Activated T-cell treated with anti-CD3 and anti-CD28 coated beads, Interleukin-2, amount 50 U/mL, for 48 hours (primary cell): ENCODE measurements at regions not wholly inside any gene's neighbourhood (a gene's known extent, or its start where the extent isn't known, plus 50 kb on each side); places are given as distances from the start of the nearest gene placed in this dataset.

Experiments used
- DNase-seq, 2 experiments: peaks; one replicate each; pipeline ENCODE4 v3.0.0-alpha.2; 2020

DNA sequence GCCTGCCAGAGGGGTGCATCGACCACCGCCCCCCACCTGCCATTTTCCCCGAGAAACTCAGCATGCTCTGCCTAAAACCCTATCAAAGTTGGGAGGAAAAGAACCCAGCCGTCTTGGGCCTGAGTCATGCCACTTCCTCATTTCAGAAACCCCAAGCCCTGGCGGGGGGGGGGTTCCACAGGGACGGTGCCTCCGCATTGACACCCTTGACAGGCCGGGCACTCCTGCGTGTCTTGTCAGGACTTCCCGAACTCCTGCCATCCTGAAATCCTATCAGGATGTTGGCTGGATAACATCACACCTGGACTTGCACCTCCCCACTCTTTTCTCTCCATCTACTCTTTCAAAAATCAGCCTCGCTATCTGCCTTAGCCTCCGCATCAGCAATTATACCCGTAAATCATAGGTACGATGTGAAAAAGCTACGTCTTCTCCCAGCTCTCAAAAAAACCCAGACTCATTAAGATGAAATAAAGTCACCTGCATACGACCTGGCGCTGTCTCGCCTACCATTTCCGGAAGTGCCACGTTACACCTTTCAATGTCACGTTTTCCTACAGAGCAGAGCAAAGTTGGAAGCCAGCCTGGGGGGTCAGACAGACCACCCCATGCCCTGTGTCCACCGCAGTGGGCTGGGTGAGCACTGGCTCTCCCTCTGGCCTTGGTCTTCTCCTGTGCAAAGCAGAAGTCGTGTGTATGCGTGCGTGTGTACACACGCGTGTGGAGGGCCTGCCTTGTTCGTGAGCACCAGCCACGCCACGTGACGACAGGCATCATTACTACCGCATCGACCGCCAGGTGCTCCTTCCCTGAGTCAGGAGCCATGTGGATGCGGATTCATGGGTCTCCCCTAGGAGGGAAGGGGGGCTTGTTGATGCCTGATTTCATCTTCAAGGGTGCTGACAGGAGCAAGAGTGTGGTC, 96.7 kb downstream of the RFLNA start:
- DNase-seq, result peak; percentile 66 to 71

DNA sequence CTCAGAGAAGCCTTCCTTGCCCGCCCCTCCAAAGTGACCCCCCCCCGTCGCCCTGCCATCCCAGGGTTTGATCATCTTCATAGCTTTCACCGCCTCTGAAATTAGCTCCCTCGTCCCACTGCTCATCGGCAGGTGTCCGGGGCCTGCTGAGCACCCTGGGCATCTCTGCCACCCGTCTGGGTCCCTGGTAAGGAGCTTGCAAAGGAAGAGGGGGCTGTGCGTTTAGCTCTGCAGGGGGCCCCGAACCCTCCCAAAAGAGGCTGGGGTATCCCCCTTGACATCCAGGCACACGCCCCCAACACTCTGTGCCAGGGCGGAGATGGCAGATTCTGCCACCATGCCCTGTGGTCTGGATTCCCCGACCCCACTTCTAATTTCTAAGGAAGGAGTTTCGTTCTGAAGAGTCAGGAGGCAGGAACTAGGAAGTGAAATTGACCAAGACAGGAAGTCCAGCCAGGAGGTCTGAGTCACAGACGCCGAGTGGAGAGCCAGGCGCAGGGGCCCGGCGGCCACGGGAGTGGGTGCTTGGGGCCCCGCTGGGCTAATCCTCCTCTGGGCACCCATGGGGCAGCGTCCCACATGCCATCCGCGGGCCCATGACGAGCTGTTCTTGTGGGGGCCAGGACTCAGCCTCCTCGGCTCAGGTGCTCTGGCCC, 95.7 kb downstream of the RFLNA start:
- peak in 1 of 2 experiments; percentile 25 for DNase-seq

DNA sequence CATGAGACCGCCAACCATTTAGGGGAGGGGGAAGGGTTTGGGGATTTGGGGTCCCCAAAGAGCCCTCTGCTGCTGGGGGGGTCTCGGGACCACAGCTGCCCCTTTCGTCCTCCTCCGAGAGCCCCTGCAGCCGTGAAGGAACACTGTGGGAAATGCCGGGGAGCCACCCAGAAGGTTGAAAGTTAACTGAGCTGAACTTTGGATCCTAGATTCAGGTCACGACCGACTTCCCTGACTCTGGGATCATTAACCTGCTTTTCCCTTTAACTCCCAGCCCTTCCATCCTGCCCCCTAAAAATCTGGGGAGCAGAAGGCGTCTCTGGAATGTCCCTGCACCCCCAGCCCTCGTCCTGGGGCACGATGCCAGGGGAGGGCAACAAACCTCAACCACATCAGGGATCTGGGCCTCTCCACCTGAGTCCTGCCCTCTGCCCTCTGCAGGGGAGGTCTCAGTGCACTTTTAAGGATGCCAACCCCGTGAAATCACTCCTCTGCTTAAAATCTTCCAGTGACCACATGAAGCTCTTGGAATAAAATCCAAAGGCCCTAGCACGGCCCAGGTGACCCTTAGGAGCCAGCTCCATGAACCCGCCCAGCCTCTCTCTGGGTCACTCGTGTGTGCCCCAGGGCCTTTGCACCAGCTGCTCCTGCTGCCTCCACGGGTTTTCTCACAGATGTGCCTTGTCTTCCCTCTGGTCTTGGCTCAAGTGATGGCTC, 95.0 kb downstream of the RFLNA start:
- no peak for DNase-seq

DNA sequence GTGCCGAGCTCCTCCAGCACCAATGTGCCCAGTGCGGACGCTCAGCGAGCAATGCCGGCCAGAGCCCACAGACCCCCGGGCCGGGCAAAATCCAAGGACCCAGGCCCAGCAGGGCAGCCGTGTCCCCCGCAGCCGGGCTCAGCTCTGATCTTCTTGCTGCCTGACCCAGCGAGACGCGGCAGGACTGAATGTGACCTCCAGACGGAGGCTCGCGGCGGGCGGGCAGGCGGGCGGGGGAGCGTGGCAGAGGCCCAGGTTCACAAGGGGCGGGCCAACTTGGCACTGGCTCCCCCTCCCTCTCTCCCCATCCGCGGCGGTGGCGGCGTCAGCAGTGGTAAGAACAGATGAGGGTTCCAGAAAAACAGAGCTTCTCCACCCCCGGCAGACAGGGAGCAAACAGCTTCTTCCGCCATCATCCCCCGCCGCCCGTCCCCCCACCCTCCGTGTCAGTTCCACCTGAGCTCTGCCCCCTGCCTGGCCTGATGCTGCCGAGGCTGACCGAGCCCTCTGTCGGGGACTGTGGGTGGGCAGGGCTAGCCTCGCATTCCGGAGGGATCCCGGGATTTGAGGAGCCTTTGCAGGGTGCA, 94.3 kb downstream of the RFLNA start:
- peak; percentile 74 to 80 for DNase-seq

DNA sequence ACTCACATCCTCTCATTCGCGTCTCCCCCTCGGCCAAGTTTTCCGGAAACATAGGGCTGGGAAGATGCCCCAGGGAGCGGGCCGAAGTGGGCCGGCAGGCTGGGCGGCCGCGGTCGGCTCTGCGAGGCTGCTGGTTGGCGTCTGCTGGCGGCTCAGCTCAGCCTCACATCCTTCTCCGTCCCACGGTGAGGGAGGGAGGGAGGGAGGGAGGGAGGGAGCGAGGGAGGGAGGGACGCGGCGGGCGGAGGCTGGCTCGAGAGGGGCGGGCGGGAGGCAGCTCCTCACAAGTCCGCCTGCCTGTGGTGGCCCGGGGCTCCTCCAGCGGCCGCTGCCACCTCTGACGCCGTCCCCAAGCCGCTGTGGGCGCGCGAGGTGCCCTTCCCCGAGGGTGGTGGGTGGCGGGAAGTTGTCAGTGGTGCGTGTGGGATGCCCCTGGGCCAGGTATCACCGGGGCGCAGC, 93.8 kb downstream of the RFLNA start:
- DNase-seq, result peak; percentile 61 to 72

DNA sequence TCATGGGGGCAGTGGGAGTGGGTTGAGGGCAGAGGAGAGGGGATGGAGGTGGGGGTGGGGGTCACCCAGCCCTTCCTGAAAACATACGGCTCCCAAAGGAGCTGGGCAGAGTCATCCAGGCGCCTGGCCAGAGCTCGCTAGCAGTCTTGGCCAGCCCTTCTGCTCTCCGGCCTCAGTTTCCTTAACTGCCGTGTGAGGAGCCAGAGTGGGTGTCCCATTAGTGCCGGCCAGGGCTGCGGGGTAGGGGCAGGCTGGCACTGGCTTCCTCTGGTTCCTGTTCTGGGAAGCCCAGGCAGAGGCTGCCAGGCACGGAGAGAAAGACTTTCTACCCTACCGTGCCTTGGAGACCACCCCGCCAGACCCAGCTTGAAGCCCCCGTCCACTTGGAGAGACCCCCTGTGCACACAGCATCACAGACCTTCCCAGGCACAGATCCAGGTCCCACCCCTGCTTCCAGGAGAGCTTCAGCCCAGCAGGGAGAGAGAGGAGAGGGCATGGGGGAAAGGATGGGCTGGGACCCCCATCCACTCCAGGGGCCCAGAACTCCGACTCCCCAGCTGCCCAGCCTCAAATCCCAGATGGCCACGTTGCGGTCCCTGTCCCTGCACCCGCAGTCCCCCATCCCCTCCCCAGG, 93.3 kb downstream of the RFLNA start:
- no peak for DNase-seq

DNA sequence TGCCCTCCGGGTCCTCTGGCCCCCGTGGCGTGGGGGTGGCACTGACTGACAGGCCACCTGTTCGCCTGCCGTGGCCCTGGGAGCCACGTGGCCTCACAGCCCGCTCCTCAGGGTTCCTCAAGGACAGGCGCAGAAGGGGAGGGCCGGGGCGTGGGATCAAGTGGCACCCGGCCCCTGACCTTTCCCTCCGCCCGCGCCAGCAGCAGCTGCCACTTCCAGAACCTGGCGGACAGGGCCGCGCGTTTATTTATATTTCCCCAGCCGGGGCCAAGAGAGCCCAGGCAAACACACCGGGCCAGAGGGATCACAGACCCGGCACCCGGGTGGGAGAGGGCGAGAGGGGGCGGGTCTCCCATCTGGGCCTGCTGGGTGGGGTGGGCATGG, 92.6 kb downstream of the RFLNA start:
- no peak for DNase-seq

DNA sequence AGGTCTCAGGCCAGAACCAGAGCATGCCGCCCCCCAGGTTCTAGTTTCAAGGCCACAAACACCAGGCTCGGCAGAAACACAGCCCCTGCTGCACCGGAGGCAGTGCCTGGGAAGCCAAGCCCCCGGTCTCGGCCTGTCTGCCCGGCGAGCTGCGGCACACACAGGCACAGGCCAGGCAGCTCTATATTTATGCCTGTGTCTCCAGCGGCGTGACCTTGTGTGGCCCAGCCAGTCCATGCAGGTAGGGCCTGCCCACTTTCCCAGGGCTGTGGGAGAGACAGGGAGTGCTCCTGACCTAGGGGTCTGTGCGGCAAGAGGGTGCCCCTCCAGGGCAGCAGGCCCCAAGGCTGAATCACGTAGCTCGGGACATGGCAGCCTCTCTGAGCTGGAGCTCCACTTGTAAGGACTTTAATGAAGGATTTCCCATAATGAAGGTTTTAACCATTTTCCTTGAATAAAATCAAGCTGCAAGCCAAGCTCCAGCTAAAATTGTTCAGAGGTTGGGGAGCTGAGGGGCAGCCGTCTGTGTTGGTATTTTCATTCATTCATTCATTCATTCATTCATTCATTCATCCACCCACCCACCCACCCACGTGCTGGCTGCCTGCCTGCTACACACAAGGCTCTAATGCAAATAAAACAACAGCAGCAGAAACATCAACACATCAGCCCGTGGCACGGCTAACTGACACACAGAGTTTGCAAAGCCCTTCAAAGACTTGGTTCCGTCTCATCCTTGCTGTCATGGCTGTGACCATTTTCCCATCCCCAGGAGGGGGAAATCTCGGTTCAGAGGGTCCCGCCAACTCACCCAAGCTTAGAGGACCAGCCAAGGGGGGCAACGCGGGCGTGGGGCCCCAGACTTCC, 92.0 kb downstream of the RFLNA start:
- DNase-seq, result no peak

DNA sequence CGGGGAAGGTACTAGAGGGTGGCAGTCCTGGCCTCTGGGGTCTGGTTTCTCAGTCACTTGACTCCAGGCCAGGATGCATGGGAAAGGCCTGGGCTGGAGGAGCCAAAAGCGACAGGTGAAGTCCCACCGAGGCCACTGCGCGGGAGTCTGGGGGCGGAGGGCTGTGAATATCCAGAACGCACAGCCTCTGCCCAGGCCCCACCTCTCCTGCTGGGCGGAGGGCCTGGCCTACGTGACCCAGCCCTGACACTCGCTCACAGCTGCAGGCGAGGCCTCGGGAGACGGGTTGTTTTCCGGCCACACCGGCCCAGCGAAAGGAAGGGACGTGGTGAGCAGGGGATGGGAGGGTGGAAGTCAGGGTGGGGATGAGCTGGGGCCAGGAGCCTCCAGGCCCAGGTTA, 91.2 kb downstream of the RFLNA start:
- no peak for DNase-seq

DNA sequence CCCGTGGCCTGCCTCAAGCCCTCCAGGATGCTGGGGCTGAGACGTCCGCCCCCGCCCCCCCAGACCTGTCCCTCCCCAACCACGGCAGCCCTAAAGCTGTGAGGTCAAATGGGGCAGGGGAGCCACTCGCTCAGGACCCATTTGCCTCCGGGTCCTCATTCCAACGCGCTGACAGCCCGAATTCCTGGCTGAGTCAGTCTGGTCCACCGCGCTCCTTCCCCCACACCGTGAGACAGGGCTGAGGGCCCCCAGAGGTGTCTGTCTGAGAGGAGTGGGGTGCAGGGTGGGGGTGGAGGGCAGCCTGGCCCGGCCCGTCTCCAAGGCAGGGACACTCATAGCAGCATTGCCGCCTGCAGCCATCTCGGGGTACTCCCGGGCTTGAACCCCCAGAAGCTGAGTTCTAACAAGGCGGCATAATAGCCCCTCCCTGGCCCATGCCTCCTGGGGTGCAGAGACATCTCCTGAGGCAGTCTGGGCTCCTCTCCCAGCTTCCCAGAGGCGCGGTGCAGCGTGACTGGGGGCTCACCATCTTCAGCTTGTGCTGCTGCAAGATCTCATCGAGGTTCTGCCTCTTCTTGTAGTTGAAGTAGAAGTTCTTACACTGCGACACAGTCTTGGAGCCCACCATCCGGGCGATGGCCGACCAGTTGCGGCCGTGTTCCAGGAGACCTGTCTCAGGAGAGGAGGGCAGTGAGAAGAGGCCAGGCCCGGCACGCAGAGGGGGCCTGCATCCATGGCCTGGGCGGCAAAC, 90.5 kb downstream of the RFLNA start:
- DNase-seq, result no peak

DNA sequence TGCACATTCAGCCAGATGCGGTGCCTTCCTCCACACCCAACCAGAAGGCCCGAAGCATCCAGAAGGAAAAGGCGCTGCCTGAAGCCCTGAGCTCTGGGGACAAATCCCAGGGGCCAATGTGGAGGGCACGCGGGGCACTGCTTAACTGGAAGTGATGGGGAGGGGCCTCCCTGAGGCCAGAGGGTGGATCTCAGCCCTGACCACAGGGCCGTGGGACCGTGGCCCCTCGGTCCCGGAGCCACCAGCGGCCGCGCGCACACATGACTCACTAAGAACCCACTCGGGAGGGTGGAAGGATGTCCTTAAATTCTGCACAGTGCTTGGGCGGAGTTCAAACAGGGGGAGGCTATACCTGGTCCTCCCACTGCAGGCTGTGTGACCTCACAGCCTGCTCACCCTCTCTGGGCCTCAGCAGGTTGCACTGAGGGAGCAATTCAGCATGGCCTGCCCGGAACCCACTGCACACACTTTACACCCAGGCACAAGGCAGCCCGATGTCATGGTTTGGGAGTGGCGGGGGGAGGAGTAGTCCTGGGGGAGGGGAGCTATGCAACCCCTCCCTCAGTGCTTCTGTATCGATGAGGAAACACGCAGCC, 89.5 kb downstream of the RFLNA start:
- DNase-seq, result no peak

DNA sequence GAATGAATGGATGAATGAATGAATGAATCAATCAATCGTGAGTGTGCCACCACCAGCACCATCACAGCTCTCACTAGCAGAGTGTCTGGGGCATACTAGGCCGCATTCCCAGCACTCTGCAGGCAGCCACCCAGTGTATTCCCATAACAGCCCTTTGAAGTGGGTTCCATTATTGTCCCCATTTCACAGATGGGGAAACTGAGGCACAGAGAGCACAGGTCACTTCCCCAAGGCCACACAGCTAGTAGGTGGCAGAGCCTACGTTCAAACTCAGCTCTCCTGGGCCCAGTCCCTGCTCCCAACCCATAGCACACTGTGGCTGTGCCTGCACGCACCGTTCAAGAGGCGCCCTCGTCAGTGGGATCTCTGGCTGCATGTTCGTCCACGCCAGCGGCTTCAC, 88.1 kb downstream of the RFLNA start:
- no peak for DNase-seq

DNA sequence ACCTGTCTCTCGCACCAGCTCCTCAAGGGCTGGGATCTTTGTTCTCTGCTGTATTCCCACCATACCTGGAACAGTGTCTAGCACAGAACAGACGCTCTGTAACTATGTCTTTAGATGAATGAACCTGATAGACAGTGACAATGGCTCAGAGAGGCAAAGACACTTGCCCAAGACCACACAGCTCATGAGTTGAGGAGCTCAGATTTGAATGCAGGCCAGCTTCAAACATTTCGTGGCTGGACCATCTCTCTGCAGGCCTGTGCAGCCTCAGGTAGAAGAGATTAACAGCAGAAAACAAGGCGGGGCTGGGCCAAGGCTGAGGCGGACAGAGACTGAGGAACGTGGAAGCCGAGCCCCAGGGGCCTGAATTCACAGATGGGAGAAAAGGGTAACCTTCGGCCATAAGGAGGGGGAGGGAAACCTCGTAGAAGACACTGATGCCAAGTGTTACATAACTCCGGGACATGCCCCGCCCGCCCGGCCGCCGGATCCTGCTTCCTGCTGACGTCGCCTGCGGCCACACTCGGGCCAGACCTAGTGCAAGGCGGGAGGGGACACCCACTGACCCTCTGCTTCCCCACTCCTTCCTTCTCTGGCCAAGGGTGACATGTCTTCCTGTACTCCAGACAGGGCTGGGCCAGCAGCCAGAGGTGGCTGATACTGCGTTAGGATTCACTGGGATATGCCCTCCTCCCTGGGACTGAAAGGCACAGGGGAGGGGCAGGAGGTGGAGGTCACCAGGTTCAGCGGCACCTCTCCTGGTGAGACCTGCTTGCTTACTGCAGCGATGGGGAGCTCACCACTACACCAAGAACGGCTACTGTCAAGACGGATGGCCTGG, 86.8 kb downstream of the RFLNA start:
- DNase-seq, result no peak

DNA sequence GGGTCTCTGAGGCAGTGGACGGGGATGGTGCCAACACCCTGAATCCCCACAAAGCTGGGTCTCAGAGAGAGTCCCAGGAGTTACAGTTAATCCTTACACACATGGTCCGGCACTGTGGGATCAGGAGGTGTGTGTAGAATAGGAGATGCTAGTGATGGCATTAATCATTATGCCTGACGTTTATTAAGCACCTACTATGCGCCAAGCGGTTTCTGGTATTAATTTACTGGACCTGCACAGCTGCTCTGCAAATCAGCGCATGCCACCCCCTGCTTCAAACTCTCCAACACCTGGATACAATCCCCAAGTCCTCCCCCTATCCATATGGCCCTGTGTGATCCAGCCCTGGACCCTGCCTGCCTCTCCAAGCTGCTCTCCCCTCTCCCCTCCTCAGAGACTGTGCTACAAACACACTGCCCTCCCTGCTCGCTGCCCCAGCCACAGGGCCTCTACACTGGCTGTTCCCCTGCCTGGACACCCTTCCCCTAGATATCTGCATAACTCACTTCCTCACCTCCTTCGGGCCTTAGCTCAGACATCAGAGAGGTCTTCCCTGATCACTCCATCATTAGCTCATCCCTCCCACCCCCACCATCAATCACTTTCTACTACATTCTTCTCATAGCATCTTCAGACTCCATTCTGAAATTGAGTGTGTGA, 86.0 kb downstream of the RFLNA start:
- no peak for DNase-seq

DNA sequence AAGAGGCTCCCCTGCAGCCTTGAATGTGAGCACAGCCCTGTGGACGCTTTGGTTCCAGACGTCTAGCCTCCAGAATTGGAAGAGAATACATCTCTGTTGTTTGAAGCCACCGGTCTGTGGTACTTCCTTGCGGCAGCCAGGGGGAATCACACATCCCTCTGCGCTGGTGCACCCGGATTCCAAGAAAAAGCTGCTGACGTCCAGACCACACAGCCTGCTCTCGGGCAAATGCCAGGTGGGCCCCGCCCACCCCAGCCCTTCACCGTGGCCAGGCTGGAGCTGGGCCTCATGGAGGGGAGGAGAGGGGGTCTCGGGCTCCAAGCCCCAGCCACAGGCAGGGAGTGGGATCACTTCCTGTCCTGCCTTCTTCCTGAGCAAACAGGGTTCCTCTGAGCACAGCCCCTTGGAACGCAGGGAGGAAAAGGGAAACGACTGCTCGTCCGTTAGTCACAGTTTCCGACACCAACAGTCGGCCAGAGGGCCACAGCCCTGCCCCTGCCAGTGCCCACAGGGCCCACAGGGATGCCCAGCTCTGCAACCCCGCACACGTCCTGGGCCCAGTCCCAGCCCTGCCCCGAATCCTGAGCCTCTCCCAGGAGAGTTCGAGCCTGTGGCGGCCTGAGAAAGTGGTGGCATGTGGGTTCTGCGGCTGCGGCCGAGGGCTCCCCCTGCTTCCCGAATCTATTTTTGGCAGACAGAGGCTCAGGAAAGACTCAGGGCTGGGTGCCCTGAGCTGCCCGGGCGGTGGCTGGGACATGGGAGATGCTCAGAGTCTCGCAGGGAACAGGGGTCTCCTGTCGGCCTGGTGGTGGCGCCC, 85.3 kb downstream of the RFLNA start:
- no peak for DNase-seq

DNA sequence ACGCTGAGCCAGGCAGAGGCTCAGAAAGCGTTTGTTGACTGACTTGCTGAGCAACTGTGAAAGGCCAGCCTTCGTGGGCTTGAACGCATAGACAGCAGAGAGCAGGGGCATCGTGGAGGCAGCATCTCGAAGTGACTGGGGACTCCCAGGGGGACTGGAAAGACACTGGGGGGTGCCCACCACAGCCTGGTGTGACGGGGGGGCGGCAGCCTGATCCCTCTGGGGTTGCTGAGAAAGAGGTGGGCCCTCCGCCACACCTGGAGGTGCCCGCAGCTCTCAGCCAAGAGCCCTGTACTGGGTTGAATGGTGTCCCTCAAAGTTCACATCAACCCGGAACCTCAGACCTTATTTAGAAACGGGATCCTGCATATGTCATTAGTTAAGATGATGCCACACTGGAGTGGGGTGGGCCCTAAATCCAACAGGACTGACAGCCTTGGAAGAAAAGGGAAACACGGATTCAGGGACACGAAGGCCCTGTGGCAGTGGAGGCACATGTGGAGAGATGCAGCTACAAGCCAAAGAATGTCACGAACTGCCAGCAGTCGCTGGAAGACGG, 84.6 kb downstream of the RFLNA start:
- no peak for DNase-seq

DNA sequence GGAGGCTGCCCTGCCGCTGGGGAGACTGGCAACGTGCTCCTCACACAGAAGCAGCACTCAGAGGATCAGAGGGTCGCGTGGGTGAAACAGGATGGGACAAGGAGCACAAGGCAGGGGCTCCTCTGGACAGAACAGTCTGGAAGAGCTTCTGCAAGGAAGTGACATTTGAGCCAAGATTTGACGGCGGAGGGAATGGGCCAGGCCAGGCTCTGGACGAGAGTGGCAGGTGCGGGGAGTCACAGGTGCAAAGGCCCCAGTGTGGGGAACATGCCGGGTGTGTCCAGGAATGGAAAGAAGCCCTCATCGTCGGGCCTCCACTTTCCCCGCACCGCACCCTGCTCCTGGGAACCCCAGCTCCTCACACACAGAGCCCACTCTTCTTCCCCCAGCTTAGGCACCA, 84.0 kb downstream of the RFLNA start:
- no peak for DNase-seq
